Sigmoid colon (tissue), 3 donors: ENCODE measurements at regions not wholly inside any gene's neighbourhood (a gene's known extent, or its start where the extent isn't known, plus 50 kb on each side); places are given as distances from the start of the nearest gene placed in this dataset.

ENCODE experiments used
- POLR2A ChIP-seq, 2 donors: fragments of 450-650 bp; IDR thresholded peaks; one replicate each; pipeline ENCODE4 v1.6.1; 2016; ENCODE audit warnings: antibody characterized with exemption in 2 of 2, mild to moderate bottlenecking in 2 of 2, moderate library complexity in 2 of 2
- TF ChIP-seq, protein P1 (sequence below), 4 experiments: fragments of 450-650 bp in 3 of 4; fragments of 200-600 bp in 1 of 4; IDR thresholded peaks; one replicate each; pipeline ENCODE4 v1.5.1; 2016 to 2019; ENCODE audit warnings: antibody characterized with exemption in 4 of 4, mild to moderate bottlenecking in 3 of 4, moderate library complexity in 2 of 4

DNA sequence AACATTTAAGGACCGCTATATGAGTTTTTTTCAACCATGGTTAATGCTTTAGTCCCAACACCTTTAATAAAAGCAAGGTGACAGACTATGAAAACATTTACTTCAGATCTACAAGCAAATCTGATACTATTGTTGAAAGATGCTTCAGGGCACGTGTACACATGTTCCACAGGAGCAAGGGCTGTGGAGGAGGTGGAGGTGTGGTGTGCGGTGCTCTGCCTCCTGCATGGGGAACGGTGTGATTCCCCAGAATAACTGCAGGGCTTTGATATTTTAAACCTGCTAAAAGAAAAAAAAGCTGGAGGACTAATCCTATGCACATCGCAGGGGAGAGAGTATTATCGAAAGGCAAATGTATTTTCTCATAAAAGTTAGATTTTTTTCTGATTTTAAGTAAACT lies 188.1 kb upstream of the CEP162 start:
- TF ChIP-seq POLR2A (IDR thresholded peaks at IDR 0.05), result no peak
- TF ChIP-seq, protein P1, sequence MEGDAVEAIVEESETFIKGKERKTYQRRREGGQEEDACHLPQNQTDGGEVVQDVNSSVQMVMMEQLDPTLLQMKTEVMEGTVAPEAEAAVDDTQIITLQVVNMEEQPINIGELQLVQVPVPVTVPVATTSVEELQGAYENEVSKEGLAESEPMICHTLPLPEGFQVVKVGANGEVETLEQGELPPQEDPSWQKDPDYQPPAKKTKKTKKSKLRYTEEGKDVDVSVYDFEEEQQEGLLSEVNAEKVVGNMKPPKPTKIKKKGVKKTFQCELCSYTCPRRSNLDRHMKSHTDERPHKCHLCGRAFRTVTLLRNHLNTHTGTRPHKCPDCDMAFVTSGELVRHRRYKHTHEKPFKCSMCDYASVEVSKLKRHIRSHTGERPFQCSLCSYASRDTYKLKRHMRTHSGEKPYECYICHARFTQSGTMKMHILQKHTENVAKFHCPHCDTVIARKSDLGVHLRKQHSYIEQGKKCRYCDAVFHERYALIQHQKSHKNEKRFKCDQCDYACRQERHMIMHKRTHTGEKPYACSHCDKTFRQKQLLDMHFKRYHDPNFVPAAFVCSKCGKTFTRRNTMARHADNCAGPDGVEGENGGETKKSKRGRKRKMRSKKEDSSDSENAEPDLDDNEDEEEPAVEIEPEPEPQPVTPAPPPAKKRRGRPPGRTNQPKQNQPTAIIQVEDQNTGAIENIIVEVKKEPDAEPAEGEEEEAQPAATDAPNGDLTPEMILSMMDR (IDR thresholded peaks at IDR 0.05), result no peak
